HT1080 (cell line): ENCODE measurements at regions not wholly inside any gene's neighbourhood (a gene's known extent, or its start where the extent isn't known, plus 50 kb on each side); places are given as distances from the start of the nearest gene placed in this dataset.
"Not testable (repeated sequence)": the region's sequence is repeated elsewhere in the genome, so short reads cannot be mapped to it uniquely, and the experiment has no call there.

Source experiments
- DNase-seq: peaks from one replicate; pipeline ENCODE4 v3.0.0-alpha.2; 2015; ENCODE audit warnings: low read depth

DNA sequence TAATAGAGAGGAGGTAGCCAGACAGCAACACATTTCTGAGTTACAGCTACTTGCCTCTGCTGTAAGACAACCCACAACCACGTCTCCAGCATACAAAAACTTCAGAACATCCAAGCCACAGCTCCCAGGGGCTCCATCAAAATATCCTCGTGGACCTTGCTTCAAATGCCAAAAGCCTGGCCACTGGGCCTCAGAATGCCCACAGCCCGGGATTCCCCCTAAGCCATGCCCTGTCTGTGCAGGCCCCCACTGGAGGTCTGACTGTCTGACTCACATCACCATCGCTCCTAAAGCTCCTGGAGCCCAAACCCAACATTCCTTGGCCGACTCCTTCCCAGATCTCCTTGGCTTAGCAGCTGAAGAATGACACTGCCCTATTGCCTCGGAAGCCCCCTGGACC lies 186.6 kb upstream of the MAGEB16 start:
- not testable (repeated sequence) for DNase-seq

DNA sequence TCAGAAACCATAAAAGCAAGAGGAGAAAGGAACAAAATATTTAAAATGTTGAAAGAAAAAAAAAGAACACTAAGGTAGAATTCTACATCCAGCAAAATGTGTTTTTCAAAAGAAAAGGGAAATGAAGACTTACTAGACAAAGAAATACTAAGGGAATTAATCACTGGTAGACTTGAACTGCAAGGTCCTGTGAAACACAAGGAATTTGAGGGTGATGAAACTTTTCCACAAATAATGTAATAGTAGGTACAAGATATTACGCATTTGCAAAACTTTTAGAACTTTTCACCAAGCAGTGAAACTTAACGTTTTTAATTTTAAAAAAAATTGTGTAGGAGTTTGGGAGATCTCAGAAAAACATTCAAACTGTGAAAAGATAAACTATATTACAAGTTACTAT lies 180.3 kb upstream of the MAGEB16 start:
- no peak for DNase-seq

DNA sequence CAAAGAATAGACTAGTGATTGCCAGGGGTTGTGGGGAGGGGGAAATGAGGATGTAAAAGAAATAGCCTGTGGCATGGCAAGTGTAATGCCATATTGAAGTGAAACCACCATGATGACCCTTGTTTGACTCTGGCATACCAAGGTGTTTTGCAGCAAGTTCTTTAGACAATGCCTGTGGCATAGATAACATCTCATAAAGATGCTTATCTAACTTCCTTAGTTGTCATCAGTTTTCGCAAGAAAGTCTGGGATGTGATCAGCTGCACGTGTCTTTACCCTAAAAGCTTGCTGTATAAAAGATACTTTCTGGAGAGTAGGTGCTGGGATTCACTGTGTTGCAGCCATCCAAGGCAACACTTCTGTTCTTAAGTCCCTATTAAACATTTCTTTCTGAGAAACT lies 176.1 kb upstream of the MAGEB16 start:
- no peak for DNase-seq

DNA sequence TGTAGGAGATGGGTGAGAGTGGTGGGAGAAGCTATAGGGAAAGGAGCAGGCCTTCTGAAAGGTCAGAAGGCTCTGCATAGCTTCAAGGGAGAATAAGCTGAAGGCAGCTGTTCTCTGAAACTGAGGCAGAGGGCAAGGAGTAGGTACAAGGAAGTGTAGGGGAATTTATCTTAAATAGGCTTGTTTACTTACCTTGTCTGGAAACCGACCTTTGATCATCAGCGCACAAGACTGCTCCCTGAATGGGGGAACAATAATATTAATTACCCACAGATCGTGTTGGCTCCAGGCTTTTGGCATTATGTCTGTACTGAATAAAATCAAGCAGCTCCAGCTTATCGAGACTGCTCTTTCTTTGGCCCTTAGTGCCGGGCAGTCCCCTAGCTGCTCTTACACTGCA lies 175.5 kb upstream of the MAGEB16 start:
- no peak for DNase-seq

DNA sequence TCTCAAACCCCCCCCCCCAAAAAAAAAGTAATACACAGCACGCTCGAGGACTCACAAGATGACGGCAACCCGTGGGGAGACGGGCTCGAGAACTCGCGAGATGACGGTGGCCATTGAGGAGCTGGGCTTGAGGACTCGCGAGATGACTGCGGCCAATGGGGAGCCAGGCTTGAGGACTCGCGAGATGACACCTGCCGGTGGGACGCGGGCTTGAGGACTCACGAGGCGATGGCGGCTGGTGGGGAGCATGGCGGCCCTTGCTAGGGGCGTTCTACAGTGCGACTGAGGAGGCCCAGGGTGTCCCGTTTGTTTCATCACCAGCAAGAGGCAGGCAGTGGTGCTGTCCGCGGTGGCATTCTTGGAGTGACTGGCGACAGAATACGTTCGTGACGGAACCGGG lies 172.4 kb upstream of the MAGEB16 start:
- no peak for DNase-seq

DNA sequence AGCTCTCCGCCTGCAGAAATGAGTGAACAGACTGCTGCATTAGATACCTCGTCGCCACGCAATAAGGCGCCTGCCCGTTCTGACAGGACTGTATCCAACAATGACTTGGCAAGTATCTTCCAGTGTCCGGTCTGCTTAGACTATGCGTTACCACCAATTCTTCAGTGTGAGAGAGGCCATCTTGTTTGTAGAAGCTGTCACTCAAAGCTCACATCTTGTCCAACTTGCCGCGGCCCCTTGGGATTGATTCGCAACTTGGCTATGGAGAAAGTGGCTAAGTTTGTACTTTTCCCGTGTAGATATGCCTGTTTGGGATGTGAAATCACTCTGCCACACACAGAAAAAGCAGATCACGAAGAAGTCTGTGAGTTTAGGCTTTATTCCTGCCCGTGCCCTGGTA lies 172.0 kb upstream of the MAGEB16 start:
- no peak for DNase-seq

DNA sequence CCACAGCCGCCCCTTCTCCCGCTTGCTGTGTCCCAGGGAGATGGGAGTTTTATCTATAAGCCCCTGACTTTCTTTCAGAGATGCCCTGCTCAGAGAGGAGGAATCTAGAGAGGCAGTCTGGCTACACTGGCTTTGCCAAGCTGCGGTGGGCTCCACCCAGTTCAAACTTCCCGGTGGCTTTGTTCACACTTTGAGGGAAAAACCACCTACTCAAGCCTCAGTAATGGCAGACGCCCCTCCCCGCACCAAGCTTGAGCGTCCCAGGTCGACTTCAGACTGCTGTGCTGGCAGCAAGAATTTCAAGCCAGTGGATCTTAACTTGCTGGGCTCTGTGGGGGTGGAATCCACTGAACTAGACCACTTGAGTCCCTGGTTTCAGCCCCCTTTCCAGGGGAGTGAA lies 162.2 kb upstream of the MAGEB16 start:
- not testable (repeated sequence) for DNase-seq

DNA sequence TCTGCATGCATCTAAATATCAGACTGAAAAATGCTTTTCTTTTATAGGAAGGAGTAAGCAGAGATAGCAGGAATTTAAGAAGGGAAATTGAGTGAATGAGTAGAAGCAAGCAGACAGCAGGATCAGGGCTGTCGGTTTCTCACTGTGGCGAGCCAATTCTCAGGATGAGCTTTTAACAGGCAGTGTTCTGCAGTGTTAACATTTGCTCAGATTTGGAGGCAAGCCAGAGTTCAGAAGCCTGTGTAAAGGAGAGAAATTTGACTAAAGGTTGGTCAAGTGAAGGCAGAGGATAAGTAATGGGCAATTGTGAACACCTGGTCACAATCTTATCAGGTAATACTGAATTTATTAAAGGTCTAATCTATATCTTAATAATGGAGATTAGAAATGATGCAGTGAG lies 133.3 kb upstream of the MAGEB16 start:
- DNase-seq, result no peak

DNA sequence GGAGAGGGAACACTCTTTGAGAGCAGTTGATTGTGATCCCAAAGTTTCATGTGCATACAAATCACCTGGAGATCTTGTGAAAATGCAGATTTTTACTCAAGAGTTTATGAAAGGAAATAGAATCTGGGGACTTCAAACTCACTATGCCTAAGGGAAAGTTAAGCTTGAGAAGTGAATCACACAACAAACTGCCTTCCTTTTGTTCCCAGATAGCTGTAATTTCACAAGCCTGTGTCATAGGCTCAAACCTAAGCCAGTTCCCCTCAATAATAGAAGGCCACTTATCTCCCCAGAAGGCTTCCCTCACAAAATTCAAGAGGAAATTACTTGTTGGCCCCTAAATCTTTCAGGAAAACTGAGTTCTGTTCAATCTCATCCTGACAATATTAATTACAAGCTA lies 132.8 kb upstream of the MAGEB16 start:
- peak; percentile 0 for DNase-seq

DNA sequence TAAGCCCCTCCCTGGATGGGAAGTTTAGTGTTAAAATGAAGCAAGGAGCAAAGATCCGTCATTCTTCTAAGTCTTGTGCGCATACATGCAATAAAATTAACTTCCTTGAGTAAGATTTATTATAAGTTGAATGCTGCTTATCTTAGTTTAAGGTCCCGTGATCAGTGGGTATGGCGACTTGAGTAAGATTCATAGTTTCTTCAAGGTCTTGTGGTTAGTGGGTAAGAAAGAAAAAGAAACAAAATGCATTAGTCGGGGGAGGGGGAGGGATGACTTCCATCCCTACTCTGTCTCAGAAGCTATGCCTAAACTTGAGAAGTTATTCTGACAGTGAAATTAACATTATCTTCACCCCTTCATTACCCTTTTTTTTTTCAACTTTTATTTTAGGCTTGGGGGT lies 127.3 kb upstream of the MAGEB16 start:
- peak; percentile 10 for DNase-seq

DNA sequence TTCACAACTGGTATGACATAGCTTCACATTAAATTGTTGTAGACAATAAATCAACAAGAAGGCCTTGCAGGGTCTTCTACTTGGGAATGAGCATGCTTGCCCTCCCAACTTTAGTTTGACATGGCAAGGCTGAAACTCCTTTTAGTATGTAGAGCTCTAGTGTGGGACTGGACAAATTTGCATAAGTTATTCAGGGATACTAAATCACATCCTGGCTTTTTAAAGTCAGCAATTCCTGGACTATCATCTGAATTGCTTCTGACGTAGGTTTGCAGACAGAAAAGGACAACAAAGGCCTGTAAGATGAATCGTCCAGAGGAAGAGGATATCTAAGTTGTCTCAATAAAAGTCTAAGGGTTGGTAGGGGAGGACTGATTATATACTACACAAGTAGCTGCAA lies 123.0 kb upstream of the MAGEB16 start:
- DNase-seq, result no peak

DNA sequence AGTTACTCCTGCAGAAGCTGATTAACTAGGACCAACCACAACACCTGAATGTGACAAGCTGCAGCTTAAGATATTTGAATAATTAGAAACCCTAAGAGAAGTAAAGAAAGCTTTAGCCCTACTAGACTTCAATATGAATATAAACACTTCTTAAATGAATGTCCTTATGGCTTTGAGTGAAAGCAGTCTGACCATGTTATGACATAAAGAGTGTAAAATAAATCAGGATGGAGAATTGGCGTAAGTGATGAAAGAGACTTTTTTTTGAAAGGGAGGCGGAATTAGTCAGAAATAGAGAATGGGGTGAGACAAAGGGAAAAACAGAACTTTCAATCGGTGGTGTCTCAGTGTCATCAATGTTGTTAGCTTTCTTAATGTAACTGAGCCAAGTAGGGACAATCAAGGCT lies 117.2 kb upstream of the MAGEB16 start:
- DNase-seq, result no peak

DNA sequence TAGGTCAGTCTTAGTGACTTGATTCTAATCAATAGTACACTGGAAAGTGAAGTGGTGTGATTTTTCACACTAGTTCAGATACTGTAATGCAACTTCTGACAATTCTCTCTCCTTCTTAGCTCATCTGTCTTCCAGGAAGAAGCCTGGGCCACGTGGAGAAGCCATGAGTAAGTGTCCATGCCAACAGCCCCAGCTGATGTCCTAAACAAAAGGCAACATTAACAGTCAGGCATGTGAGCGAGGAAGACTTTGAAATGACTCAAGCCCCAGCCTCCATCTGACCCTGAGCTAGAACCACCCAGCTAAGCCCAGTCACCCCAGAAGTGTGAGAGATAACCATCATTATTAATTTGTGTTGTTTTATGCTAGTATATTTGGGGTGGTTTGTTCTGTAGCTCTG lies 115.7 kb upstream of the MAGEB16 start:
- peak; percentile 55 for DNase-seq

DNA sequence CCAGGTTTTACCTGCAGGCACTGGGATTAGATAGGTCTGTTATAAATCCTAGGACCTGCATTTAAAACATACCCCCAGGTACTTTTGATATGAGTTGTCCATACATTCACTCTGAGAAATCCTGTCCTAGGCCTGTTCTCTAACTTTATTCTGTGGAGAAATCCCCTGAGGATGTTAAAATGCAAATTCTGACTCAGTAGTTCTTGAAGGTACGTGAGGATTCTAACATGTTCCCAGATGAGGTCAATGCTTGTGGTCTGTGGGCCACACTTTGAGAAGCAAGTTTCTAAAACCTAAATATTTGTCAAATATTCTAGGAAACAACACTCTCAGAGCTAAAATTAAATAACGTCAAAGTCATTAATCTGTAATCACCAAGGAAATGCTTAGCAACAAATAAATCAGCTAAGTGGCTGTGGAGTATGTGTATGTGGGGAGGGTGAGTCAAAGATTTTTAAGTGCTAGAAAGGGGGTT lies 101.3 kb upstream of the MAGEB16 start:
- no peak for DNase-seq

DNA sequence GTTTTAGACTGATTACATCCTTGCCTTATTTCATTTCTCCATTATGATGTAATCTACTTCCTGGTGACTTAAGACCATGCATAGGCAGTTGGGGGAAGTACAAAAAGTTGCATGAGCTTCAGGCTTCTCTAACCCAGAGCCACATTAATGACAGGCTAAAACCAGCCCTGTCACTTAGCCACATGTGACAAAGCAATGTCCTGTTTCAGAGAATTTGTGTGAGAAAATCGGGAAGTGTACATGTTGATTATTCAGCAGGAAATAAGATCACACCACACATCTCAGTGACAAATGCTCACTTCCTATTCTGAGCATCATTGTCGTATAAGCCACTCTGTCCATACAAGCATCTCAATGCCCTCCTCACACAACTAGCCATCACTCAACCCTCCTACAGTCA lies 98.5 kb upstream of the MAGEB16 start:
- DNase-seq, result no peak

DNA sequence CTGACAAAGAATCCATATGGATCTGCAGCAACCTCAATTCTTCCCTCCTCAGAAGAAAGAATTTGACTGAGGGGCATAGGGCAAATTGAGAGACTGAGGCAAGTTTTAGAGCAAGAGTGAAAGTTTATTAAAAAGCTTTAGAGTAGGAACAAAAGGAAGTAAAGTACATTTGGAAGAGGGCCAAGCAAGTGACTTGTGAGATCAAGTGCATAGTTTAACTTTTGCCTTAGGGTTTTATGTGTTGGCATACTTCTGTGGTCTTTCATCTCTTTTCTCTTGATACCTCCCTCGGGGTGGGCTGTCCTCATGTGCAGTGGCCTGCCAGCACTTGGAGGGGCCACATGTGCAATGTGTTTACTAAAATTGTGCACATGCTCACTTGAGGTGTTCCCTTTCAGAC lies 98.0 kb upstream of the MAGEB16 start:
- DNase-seq, result no peak

DNA sequence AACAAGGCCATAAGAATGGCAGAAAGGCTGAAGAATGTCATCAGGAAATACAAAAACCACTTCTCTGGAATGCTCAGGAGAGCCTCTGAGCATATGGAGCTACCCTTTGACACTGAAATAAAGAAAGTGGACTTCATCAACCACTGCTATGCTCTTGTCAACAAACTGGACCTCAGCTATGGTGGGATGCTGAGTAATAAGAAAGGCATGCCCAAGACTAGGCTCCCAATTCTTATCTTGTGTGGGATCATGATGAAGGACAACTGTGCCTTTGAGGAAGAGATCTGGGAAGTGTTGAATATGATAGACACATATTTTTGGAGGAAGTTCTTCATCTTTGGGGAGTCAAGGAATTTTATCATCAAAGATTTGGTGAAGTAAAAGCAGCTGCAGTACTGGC lies 86.9 kb upstream of the MAGEB16 start:
- peak; percentile 75 for DNase-seq

DNA sequence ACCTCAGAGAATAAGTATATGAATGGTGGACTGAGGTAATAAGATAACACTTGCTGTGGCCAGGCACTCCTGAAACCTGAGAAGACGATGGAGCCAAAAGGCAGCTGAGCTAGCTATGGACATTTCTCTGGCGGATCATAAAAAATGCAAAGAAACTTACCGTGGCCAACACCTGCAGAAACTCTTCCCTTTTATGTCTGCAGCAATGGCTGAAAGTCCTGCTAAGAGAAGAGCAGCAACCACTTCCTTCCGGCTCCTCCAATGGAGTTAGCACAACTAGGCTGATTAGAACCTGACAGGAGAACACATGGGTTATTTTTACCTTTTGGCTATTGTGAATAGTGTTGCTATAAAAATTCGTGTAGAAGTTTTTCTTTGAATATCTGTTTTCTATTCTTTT lies 76.0 kb upstream of the MAGEB16 start:
- DNase-seq, result no peak

DNA sequence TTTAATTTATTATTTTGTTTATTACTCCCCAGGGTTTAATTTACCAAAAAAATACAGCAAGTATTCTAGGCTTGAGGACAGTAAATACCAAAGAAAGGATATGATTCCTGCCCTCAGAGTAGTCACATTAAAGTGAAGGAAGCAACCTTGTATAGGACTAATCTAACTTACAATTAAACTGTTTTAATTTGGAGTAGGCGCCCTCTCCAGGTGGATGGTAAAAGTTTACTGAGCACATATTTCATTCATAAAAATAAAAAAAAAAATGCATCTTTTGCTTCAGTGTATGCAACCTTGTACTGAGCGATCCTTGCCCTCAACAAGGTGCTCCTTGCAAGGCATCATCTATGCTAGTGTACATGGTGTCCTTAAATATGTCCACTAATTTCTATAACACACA lies 72.0 kb upstream of the MAGEB16 start:
- peak; percentile 1 for DNase-seq

DNA sequence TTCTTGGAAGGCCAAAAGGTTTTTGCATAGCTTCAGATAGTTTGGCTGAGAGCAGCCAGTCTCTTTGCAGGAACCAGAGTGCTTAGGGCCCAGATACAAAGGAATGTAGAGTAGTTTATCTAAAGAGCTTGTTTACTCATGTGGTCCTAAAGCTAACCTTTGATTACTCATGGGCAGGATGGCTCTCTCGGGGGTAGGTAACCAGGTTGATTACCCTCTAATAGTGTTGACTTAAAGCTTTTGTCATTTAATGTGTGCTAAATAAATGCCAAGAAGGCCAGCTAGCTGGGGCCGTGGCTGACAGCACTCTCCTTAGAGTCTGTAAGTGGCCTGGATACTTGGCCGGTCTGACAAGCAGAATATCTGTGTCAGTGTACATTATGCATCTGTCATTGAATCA lies 69.7 kb upstream of the MAGEB16 start:
- no peak for DNase-seq

DNA sequence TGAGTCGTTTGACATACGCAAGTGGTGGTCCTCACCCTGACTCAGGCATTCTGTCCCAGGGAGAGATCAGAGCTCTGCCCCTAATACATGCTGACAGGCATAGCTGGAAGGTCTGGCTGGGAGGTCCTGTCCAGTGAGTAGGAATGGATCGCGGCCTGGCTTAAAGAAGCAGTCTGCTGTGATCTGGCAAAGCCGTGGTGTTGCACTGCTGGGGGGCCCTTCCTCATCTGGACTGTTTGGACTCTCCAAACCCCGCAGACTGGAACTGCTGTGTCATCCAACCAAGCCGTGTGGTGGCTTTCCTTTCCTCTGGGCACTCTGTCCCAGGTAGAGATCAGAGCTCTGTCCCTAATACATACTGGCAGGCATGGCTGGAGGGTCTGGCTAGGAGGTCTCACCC lies 64.3 kb upstream of the MAGEB16 start:
- no peak for DNase-seq

DNA sequence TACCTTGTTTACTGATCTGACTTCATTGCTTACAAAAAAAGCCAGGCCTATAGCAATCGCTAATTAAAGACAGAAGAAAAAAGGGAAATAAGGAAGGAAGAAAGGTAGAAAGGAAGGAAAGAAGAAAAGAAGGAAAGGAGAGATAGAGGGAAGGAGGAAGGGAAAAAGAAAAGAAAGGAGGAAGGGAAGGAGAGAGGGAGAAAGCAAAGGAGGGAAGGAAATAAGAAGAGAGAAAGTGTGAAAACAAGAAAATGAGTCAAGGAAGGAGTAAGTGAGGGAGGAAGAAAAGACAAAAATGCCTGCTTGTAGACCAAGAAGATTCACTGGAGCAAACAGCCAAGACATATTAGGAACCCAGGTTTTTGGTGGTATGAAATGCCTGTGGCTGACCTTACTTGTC lies 57.0 kb upstream of the MAGEB16 start:
- no peak for DNase-seq

DNA sequence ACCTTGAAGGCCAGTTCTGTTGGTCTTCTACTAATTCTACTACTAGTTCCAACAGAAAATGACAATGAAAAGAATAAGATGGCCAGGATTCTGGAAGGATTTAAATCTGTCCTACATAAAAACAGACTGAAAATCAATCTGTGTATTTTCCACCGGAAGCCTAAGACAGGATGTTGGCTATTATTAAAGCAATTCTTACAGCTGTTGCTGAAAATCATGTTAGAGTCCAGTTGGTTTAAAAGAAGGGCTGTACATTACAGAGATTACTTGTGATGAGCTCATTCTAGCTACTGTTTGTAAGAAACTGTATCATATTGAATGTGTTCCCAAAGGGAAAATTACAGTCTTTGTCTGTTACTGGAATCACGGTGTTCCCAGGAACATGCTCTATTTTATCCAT lies 54.8 kb upstream of the MAGEB16 start:
- DNase-seq, result no peak
